ENCODE measurements at regions not wholly inside any gene's neighbourhood (a gene's known extent, or its start where the extent isn't known, plus 50 kb on each side); places are given as distances from the start of the nearest gene placed in this dataset.

GRCh38 chr21:43279578-43279894 lies 110.7 kb downstream of the CRYAA start:
- TF ChIP-seq CTCF (IDR thresholded peaks at IDR 0.05) (no peak), EZH2 (IDR thresholded peaks at IDR 0.05; ENCODE audit: borderline replicate concordance, insufficient read depth, low read depth, low read length, poor library complexity, severe bottlenecking) (no peak)

All from B cell (primary cell).